ENCODE measurements at regions not wholly inside any gene's neighbourhood (a gene's known extent, or its start where the extent isn't known, plus 50 kb on each side); places are given as distances from the start of the nearest gene placed in this dataset.

GRCh38 chr21:17903929-17904639, 84.9 kb upstream of the C21orf91 start:
- DNase-seq (ENCODE audit: low read depth): no peak
- H3K4me3 ChIP-seq (ENCODE audit: control insufficient read depth, low read depth, low read length): no peak overlapping the region
- TF ChIP-seq, protein P1, sequence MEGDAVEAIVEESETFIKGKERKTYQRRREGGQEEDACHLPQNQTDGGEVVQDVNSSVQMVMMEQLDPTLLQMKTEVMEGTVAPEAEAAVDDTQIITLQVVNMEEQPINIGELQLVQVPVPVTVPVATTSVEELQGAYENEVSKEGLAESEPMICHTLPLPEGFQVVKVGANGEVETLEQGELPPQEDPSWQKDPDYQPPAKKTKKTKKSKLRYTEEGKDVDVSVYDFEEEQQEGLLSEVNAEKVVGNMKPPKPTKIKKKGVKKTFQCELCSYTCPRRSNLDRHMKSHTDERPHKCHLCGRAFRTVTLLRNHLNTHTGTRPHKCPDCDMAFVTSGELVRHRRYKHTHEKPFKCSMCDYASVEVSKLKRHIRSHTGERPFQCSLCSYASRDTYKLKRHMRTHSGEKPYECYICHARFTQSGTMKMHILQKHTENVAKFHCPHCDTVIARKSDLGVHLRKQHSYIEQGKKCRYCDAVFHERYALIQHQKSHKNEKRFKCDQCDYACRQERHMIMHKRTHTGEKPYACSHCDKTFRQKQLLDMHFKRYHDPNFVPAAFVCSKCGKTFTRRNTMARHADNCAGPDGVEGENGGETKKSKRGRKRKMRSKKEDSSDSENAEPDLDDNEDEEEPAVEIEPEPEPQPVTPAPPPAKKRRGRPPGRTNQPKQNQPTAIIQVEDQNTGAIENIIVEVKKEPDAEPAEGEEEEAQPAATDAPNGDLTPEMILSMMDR (IDR thresholded peaks at IDR 0.05; ENCODE audit: control insufficient read depth, insufficient read depth, low read depth, low read length, missing control alignments): no peak

DNA sequence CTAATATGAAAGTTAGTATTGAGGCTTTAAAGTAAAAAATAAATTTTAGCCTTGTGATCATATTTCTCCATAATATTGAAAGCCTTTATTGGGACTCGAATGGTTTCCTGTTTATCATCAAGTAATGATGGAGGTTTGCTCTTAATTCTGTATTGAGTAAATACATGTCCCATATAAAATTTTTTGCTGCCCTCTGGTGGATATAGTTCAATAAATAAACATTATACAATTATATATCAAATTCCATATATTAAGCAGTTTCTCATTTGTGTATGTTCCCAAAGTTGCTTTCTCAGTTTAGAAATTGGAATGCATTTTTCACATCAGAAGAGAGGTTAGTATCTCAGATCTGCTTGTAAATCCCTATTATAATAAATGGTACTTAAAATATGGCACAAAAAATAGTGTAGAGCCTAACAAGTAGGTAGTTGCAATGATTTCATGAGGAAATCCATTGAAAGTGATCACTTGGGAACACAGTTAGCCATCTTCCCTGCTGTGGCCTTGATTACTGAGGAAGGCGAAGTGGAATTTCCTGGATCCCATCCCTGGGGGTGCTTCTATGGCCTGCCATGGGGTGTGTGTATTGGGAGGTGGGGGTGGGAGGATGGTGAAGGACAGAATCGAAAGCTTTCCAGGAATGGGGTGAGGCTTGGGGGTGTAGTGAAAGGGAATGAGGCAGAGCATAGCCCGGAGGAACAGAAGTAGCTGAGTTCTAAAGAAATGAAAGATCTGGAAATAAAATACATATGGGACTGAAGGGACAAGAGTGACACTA, 84.1 kb upstream of the C21orf91 start:
- TF ChIP-seq, protein P1 (IDR thresholded peaks at IDR 0.05; ENCODE audit: control insufficient read depth, insufficient read depth, low read depth, low read length, missing control alignments): no peak
- H3K4me3 ChIP-seq (ENCODE audit: control insufficient read depth, low read depth, low read length): no peak overlapping the region
- DNase-seq (ENCODE audit: low read depth): peak; percentile 3

GRCh38 chr21:17901458-17902079, 82.4 kb upstream of the C21orf91 start:
- no peak for DNase-seq (ENCODE audit: low read depth)
- H3K4me3 ChIP-seq (ENCODE audit: control insufficient read depth, low read depth, low read length): no peak overlapping the region

GRCh38 chr21:17900990-17901385, 81.8 kb upstream of the C21orf91 start:
- DNase-seq (ENCODE audit: low read depth): no peak
- no peak overlapping the region for H3K4me3 ChIP-seq (ENCODE audit: control insufficient read depth, low read depth, low read length)
- TF ChIP-seq, protein P1 (IDR thresholded peaks at IDR 0.05; ENCODE audit: control insufficient read depth, insufficient read depth, low read depth, low read length, missing control alignments): no peak

More at GRCh38 chr21:17901458-17902079, 82.4 kb upstream of the C21orf91 start:
- TF ChIP-seq, protein P1 (IDR thresholded peaks at IDR 0.05; ENCODE audit: control insufficient read depth, insufficient read depth, low read depth, low read length, missing control alignments): no peak

DNA sequence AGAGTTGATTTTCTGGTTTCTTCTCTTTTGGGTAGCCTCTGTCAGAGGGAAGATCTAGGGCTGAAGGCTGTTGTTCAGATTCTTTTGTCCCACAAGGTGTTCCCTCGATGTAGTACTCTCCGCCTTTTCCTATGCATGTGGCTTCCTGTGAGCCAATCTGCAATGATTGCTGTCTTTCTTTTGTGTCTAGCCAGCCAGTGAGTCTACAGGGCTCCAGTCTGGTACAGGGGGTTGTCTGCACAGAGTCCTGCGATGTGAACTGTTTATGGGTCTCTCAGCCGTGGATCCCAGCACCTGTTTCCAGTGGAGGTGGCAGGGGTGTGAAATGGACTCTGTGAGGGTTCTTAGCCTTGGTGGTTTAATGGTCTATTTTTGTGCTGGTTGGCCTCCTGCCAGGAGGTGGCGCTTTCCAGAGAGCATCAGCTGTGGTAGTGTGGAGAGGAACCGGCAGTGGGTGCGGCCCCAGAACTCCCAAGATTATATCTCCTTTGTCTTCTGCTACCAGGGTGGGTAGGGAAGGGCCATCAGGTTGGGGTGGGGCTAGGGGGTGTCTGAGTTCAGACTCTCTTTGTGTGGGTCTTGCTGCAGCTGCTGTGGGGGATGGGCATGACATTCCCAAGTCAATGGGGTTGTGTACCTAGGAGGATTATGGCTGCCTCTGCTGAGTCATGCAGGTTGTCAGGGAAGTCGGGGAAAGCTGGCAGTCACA, 81.3 kb upstream of the C21orf91 start:
- H3K4me3 ChIP-seq (ENCODE audit: control insufficient read depth, low read depth, low read length): no peak overlapping the region
- TF ChIP-seq, protein P1 (IDR thresholded peaks at IDR 0.05; ENCODE audit: control insufficient read depth, insufficient read depth, low read depth, low read length, missing control alignments): no peak
- no peak for DNase-seq (ENCODE audit: low read depth)

DNA sequence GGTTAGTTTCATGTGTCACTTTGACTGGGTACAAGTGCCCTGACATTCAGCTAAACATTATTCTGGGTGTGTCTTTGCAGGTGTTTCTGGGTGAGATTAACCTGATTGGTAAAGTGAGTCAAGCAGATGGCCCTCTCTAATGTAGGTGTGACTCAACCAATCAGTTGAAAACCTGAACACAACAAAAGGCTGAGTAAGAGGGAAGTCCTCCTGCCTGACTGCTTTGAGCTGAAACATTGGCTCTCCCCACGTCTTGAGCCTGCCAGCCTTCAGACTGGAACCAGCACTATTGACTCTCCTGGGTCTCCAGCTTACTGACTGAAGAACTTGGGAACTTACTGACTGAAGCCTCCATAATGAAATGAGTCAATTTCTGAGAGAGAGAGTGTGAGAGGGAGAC, 70.0 kb upstream of the C21orf91 start:
- TF ChIP-seq, protein P1 (IDR thresholded peaks at IDR 0.05; ENCODE audit: control insufficient read depth, insufficient read depth, low read depth, low read length, missing control alignments): no peak
- no peak for DNase-seq (ENCODE audit: low read depth)
- no peak overlapping the region for H3K4me3 ChIP-seq (ENCODE audit: control insufficient read depth, low read depth, low read length)
